GM12874 (cell line): ENCODE measurements at regions not wholly inside any gene's neighbourhood (a gene's known extent, or its start where the extent isn't known, plus 50 kb on each side); places are given as distances from the start of the nearest gene placed in this dataset.

Experiments
- TF ChIP-seq, protein P1 (sequence below): IDR thresholded peaks from 2 replicates; pipeline ENCODE4 v1.5.1; 2011; ENCODE audit warnings: low read depth, mild to moderate bottlenecking, control low read depth, low read length, moderate library complexity; ENCODE audit not compliant: insufficient read depth

DNA sequence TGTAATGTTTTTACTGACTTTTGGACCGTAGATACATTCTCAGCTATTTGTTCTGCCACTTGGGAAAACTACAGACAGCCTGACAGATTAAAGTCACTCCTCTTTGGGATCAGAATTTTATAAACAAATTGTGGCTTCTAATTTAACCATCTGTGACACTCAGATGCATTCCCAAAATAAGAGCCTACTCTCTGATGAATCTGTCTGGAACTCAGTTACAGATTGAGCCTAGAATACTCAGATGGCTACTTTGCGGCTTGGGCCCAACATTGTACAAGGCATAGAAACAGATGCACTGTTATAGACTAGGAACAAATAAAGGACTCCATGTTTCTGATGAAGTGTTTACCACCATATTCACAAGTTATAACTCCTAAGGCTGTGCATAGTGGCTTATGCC lies 291.0 kb upstream of the SLITRK6 start:
- TF ChIP-seq, protein P1, sequence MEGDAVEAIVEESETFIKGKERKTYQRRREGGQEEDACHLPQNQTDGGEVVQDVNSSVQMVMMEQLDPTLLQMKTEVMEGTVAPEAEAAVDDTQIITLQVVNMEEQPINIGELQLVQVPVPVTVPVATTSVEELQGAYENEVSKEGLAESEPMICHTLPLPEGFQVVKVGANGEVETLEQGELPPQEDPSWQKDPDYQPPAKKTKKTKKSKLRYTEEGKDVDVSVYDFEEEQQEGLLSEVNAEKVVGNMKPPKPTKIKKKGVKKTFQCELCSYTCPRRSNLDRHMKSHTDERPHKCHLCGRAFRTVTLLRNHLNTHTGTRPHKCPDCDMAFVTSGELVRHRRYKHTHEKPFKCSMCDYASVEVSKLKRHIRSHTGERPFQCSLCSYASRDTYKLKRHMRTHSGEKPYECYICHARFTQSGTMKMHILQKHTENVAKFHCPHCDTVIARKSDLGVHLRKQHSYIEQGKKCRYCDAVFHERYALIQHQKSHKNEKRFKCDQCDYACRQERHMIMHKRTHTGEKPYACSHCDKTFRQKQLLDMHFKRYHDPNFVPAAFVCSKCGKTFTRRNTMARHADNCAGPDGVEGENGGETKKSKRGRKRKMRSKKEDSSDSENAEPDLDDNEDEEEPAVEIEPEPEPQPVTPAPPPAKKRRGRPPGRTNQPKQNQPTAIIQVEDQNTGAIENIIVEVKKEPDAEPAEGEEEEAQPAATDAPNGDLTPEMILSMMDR = no peak

DNA sequence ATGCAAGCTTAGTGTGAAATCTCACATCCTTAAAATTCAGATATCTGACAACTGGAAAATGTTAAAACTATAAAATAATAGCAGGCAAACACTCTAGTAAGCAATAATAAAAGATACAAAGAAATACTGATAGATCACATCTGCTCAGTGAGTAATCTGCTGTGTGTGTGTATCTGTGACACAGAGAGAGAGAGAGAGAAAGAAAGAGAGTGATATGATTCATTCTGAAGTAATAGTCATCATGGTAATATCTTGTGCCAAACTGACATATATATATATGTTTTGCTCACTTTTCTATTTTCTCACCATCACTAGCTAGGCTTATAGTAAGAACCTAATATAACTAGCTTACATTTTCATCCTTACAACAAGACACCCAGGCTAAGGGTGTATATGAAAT lies 288.0 kb upstream of the SLITRK6 start:
- TF ChIP-seq, protein P1 = no peak

DNA sequence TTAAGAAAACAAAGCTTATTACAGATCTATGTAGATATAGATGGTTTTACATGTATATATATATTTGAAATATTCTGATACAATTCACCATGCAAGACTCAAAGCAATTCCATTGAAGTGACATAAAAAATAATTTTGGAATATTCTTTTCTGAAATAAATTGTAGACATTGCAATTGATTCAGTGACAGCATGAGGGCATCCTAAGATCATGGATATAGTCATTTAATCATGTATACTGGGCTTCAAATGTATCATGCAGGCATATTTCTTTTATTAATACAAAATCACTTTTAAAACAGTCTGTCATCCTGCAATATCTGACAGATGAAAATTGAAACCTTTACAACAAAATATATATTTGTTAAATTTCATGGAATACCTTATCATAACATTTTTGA lies 286.7 kb upstream of the SLITRK6 start:
- TF ChIP-seq, protein P1 = no peak

DNA sequence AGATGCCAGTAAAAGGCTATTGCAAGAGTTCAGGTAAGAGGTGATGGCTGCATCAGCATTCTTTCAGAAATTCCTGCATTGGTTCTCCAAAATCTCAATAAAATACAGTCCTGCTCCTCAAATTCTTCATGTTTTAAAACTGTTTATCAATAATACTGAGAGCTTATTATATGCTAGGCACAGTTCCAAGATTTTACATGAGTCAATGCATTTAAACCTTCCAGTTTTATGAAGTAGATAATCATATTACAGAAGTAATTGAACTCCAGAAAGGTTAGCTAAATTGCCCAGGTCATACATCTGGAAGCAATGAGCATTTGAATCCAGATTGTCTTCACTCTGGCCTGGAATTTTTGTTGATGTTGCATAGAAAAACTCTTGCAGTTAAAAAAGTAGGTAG lies 282.9 kb upstream of the SLITRK6 start:
- TF ChIP-seq, protein P1 = no peak

DNA sequence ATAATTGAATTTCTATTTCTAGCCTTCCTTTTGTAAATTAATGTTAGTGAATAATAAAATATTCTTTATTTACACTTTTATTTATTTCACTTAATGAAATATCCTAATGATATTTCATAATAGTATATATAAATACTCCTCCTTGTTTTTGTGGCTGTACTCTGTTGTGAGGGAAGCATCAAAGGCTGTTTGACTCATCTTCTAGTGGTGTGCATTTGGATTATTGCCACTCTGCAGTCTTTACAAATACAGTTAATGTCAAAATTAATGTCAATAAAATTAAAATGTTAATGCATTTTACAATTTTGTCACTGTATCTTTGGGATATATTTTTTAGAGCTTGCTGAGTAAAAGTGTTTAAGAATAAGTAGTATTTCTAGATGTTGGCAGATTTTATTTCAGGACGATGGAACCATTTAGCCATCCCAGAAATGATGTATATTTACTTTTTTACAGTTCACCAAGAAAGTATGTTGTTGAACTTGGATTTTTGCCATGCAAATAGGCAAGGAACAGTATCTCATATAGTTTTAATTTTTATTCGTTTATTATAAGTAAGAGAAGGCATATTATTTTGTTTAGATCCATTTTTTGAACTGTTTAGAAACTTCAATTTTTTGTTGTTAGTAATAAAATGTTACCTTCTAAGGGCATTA lies 281.2 kb upstream of the SLITRK6 start:
- TF ChIP-seq, protein P1 = no peak

DNA sequence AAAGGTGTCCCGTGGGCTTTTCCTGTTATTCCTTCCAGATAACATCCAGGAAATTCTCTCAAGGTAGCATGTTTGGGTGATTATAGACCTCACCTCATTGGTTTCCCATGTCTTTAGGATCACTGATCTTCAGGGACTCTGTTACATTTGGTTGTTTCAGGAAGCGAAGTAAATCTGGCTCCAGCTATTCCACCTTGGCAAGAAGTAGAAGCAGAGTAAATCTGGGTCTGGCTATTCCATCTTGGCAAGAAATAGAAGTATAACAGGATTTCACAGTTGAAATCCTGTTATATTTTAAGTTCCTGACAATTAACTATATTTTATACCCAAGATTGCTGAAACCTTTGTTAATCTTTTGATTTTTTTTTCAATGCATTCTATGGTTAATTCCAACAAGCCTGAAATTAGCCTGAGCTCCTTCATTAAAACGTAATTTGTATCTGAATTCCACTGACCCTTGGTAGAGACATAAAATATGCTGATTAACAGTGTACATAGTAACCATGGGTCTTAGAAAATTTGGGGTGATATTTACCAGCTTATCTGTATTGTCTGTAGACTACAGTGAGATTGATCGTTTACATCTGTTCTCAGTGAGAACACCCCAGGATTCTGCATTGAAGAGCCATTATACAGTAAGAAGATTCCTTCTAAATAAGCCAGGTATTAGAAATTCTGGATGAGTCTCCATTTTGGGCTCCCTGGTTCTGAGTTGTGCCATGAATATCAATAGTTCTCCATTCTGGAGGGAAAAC lies 267.6 kb upstream of the SLITRK6 start:
- TF ChIP-seq, protein P1 = no peak

DNA sequence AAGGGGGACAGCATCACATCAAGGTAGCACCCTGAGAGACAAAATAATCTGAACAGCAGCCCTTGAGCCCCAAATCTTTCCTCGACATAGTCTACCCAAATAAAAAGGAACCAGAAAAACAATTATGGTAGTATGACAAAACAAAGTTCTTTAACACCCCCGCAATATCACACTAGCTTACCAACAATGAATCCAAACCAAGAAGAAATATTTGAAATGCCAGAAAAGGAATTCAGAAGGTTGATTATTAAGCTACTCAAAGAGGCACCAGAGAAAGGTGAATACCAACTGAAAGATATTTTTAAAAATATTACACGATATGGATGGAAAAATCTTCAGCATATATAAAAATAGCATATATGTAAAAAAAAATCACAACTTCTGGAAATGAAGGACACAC lies 252.9 kb upstream of the SLITRK6 start:
- TF ChIP-seq, protein P1 = no peak
